HG02623 (cell line): ENCODE measurements at regions not wholly inside any gene's neighbourhood (a gene's known extent, or its start where the extent isn't known, plus 50 kb on each side); places are given as distances from the start of the nearest gene placed in this dataset.

ENCODE experiments used
- ATAC-seq: cut with Tn5 transposase; IDR thresholded peaks from one replicate; pipeline ENCODE4 v1.9.1; 2021; ENCODE audit warnings: moderate library complexity; ENCODE audit not compliant: unreplicated experiment

- peak; percentile 46 for ATAC-seq
Measured at GRCh38 chr9:115209601-115210306, 91.8 kb upstream of the TNC start.

- no peak for ATAC-seq
Measured at GRCh38 chr9:115210699-115211098, 92.7 kb upstream of the TNC start.

GRCh38 chr9:115211413-115212124 is 93.6 kb upstream of the TNC start:
- peak; percentile 58 for ATAC-seq

GRCh38 chr9:115212125-115212605 is 94.2 kb upstream of the TNC start:
- no peak for ATAC-seq

- no peak for ATAC-seq
Measured at GRCh38 chr9:115212832-115213231, 94.9 kb upstream of the TNC start.

- no peak for ATAC-seq
Measured at GRCh38 chr9:115213818-115214334, 95.9 kb upstream of the TNC start.

GRCh38 chr9:115216873-115217272 is 98.9 kb upstream of the TNC start:
- no peak for ATAC-seq

GRCh38 chr9:115220319-115221005 is 102.5 kb upstream of the TNC start:
- no peak for ATAC-seq

GRCh38 chr9:115223471-115223870 is 105.5 kb upstream of the TNC start:
- no peak for ATAC-seq

- ATAC-seq, result no peak
Measured at GRCh38 chr9:115225459-115226116, 107.6 kb upstream of the TNC start.

- ATAC-seq, result no peak
Measured at GRCh38 chr9:115226152-115226551, 108.2 kb upstream of the TNC start.

GRCh38 chr9:115229496-115229895 is 111.5 kb upstream of the TNC start:
- no peak for ATAC-seq

GRCh38 chr9:115230924-115231515 is 113.1 kb upstream of the TNC start:
- ATAC-seq, result no peak

GRCh38 chr9:115232181-115232774 is 114.3 kb upstream of the TNC start:
- ATAC-seq, result no peak

- ATAC-seq, result peak; percentile 70
Measured at GRCh38 chr9:115234094-115234493, 116.1 kb upstream of the TNC start.

- ATAC-seq, result no peak
Measured at GRCh38 chr9:115235221-115235620, 117.3 kb upstream of the TNC start.

- no peak for ATAC-seq
Measured at GRCh38 chr9:115237385-115237998, 119.5 kb upstream of the TNC start.

- ATAC-seq, result no peak
Measured at GRCh38 chr9:115240676-115241075, 122.7 kb upstream of the TNC start.

GRCh38 chr9:115241641-115242040 is 123.7 kb upstream of the TNC start:
- no peak for ATAC-seq

- ATAC-seq, result no peak
Measured at GRCh38 chr9:115249488-115249887, 131.5 kb upstream of the TNC start.
